Muscle of arm (tissue), 1 donor: ENCODE measurements at regions not wholly inside any gene's neighbourhood (a gene's known extent, or its start where the extent isn't known, plus 50 kb on each side); places are given as distances from the start of the nearest gene placed in this dataset.

Experiments
- DNase-seq: peaks from one replicate; pipeline ENCODE4 v3.0.0-alpha.2; 2013

DNA sequence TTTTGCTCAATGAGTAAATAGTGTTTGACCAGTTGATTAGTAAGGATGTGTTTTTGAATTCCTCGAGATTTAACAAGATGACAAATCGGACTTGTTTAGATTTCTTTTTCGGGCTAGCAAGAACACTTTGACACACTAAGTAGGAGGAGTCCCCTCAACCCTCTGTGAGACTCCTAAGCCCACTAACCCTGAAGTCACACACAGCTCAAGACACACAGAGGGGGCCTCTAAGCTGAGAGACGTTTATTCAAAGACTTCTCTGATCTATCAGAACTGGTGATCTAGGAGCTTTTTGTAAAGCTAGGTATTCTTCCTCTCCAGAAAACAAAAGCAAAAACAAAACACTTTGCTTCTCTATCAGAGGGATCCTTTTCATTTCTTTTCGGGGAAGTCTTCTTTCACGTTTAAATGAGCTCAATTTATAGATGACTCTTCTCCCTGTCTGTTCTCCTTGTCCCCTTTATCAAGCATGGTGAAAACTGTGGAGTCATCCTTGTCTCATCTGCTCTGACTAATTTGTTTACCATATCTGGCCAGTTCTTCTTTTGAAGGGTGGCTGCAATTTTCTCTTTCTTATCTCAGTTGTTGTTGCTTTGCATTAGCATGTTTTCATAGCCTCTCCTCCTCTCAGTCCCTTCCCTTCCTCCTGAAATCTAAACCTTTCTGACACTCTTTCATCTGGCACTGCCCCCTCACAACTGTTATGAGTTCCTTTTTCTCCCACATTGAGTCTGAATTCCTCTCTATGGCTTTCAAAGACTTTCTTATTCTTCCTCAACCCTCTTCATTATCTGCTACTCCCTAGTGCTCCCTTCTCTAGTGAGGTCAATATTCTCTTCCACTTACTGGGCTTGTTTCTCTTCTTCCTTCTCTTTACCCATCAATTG is 68.5 kb upstream of the RAI14 start:
- no peak for DNase-seq

GRCh38 chr5:34589832-34590231 is 66.3 kb upstream of the RAI14 start:
- no peak for DNase-seq

GRCh38 chr5:34591723-34592122 is 64.4 kb upstream of the RAI14 start:
- DNase-seq = no peak

DNA sequence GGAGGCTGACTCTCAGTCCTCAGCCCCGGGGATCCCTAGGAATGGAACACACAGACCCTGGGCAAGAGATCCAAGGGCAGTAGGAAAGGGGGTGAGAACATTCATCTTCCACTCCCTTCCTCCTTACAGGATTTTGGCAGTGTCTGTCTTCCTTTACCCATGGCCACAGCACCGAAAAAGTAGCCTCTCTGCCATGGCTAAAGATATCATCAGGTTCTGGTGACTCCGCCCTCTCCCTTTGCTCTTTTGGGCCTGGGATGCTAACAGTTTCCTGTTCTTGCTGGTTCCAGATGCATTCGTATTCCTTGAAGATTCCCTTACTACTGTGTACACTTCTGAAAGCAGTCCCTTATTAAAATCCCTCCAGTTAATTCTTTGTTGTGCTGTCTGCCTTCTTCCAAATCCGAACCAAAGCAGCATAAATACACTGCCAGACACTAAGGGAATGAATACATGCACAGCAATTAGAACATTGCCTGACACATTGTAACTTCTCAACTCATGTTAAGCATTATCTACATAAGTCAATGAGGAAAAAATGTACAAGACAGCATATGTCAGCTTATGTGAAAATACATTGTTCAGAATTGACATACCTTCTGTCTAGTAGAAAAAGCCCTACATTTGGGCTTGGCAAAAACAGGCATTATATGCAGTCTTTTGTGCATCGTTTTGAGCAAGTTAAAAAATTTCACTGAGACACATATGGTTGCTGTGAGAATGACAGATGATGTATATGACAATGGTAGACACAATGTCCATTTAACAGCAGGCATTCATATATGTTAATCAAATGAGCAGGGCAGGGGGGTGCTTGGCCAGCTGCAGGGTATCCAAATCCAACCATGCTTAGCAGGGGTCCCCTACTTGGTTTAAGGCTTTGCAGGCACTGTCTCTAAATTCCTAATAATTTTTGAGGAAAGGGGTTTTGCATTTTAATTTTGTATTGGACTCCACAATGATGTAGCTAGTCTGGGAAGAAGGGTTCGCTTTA is 58.8 kb upstream of the RAI14 start:
- DNase-seq = no peak

GRCh38 chr5:34598177-34598794 is 57.8 kb upstream of the RAI14 start:
- no peak for DNase-seq

DNA sequence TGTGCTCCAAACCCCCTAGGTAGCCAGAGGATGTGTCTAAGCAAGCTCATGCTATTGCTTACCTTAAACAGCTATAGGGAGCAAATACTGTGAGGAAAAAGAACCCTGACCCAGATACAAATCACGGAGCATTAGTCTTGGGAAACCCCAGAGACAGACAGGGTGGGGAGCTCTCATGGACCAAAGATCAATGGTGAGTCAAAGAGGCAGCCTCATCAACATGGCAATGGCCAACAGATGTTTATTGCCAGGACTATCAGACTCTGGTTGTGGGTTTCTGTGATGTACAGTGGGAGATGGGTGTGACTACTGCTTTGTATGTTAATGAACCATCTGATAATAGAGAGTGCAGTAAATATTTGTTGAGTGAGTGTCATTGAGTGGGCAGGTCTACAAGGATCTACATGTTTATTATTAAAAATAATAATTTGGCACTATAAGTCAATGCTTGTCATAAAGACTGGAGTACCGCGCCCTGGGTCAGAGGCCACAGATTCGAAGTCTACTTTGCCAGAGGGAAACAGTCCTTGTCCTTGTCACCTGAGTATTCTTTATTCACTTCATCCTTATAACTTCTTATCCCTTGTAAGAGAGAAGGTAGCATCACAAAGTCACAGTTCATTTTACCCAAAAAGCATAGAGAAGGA is 56.5 kb upstream of the RAI14 start:
- DNase-seq = no peak

- DNase-seq = no peak
These were observed 56.0 kb upstream of the RAI14 start for GRCh38 chr5:34600118-34600493.

- DNase-seq = no peak
These were observed 52.8 kb upstream of the RAI14 start for GRCh38 chr5:34603378-34603777.

DNA sequence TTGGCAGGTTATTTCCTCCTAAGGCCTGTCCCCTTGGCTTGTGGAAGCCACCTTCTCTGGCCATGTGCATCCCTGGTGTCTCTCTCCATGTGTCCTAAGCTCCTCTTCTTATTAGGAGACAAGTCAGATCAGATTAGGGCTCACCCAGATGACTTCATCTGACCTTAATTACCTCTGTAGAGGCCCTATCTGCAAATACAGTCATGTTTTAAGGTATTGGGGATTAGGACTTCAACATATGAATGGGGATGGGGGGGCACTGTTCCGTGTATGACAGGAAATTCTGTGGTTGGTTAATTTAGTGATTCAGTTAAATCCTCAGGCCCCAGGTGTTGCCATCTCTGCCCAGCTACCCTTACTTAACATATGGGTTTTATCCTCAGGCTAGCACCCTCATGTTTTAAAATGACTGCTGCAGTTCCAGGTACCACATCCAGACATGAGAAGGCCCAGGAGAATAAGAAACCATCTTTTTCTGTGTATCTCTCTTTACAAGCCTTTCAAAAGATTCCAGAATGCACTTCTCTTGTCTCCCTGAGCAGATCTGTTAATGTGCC is 51.9 kb upstream of the RAI14 start:
- DNase-seq = no peak

GRCh38 chr5:34606101-34606500 is 50.0 kb upstream of the RAI14 start:
- no peak for DNase-seq
